ENCODE measurements at regions not wholly inside any gene's neighbourhood (a gene's known extent, or its start where the extent isn't known, plus 50 kb on each side); places are given as distances from the start of the nearest gene placed in this dataset.

DNA sequence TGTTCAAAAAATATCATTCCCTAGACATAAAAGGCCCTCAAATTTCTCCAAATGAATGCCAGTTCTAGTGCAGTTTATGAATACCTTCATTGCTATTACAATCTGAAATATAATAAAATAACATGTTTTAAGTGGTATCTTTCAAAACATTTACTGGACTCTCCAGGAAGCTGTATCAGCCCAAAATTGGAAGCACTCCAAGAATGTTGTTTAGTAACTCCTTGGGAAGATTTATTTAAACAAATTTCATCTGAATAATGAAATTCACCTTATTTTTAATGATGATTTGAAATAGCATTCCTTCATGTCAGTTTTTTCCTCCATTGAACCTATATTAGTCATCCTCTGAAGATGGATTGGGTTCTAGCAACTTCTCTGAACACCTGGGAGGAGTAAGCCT lies 217.2 kb upstream of the PCDH18 start:
- Histone ChIP-seq H3K27me3 (ENCODE audit: insufficient read depth, low read depth, low read length) (no peaks in the 10 kb centered on the region), H3K4me2 (ENCODE audit: low read length) (no peak overlapping the region), H3K9me2 (ENCODE audit: insufficient read depth, low read length) (no peaks in the 10 kb centered on the region)

DNA sequence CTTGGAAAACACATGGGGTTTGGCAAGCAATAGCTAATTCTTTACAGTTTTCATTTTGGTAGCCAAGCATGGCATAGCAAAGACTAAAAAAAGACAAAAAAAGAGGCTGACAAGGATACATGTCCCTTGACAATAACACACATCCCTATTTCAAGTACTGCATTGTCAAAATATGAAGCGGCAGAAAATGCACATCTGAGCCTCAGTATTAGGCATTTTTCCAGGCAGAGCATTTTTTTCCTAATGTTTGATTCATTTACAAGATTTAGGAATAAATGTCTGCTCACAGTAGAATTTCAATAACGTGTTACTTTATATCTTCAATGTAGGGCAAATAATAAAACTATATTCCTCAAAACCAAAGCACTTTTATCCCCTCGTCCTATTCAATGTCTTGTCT lies 216.3 kb upstream of the PCDH18 start:
- Histone ChIP-seq H2AFZ (ENCODE audit: low read depth, low read length) (no peak overlapping the region), H3K4me2 (ENCODE audit: low read length) (no peak overlapping the region), H3K79me2 (replicated peaks; ENCODE audit: insufficient read depth, low read length) (no peaks in the 10 kb centered on the region), H3K27me3 (ENCODE audit: insufficient read depth, low read depth, low read length) (no peaks in the 10 kb centered on the region), H3K9me3 (ENCODE audit: low read length) (no peaks in the 10 kb centered on the region), H3K27ac (ENCODE audit: low read length) (no peak overlapping the region), H3K4me3 (ENCODE audit: low read length) (no peak overlapping the region), H3K36me3 (ENCODE audit: insufficient read depth, low read length) (no peaks in the 10 kb centered on the region), H3K9me2 (ENCODE audit: insufficient read depth, low read length) (no peaks in the 10 kb centered on the region), H3K9ac (ENCODE audit: low read length) (no peak overlapping the region), H4K20me1 (ENCODE audit: insufficient read depth) (no peaks in the 10 kb centered on the region), H3F3A (ENCODE audit: insufficient read depth, low read length, poor library complexity, severe bottlenecking) (no peaks in the 10 kb centered on the region)
- TF ChIP-seq, protein P1, sequence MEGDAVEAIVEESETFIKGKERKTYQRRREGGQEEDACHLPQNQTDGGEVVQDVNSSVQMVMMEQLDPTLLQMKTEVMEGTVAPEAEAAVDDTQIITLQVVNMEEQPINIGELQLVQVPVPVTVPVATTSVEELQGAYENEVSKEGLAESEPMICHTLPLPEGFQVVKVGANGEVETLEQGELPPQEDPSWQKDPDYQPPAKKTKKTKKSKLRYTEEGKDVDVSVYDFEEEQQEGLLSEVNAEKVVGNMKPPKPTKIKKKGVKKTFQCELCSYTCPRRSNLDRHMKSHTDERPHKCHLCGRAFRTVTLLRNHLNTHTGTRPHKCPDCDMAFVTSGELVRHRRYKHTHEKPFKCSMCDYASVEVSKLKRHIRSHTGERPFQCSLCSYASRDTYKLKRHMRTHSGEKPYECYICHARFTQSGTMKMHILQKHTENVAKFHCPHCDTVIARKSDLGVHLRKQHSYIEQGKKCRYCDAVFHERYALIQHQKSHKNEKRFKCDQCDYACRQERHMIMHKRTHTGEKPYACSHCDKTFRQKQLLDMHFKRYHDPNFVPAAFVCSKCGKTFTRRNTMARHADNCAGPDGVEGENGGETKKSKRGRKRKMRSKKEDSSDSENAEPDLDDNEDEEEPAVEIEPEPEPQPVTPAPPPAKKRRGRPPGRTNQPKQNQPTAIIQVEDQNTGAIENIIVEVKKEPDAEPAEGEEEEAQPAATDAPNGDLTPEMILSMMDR (IDR thresholded peaks at IDR 0.05; ENCODE audit: poor library complexity, severe bottlenecking) = no peak
- TF ChIP-seq EZH2 (IDR thresholded peaks at IDR 0.05; ENCODE audit: borderline replicate concordance, insufficient read depth, low read length, poor library complexity, severe bottlenecking) (no peak), RAD21 (conservative IDR thresholded peaks at IDR 0.05) (no peak), SMC3 (conservative IDR thresholded peaks at IDR 0.05; ENCODE audit: poor library complexity) (no peak), MXI1 (conservative IDR thresholded peaks at IDR 0.05; ENCODE audit: poor library complexity, severe bottlenecking) (no peak), EP300 (conservative IDR thresholded peaks at IDR 0.05; ENCODE audit: poor library complexity, severe bottlenecking) (no peak), TAF1 (IDR thresholded peaks at IDR 0.05; ENCODE audit: low read depth) (no peak), POLR2AphosphoS5 (IDR thresholded peaks at IDR 0.05) (no peak)
- TF ChIP-seq, protein P2, sequence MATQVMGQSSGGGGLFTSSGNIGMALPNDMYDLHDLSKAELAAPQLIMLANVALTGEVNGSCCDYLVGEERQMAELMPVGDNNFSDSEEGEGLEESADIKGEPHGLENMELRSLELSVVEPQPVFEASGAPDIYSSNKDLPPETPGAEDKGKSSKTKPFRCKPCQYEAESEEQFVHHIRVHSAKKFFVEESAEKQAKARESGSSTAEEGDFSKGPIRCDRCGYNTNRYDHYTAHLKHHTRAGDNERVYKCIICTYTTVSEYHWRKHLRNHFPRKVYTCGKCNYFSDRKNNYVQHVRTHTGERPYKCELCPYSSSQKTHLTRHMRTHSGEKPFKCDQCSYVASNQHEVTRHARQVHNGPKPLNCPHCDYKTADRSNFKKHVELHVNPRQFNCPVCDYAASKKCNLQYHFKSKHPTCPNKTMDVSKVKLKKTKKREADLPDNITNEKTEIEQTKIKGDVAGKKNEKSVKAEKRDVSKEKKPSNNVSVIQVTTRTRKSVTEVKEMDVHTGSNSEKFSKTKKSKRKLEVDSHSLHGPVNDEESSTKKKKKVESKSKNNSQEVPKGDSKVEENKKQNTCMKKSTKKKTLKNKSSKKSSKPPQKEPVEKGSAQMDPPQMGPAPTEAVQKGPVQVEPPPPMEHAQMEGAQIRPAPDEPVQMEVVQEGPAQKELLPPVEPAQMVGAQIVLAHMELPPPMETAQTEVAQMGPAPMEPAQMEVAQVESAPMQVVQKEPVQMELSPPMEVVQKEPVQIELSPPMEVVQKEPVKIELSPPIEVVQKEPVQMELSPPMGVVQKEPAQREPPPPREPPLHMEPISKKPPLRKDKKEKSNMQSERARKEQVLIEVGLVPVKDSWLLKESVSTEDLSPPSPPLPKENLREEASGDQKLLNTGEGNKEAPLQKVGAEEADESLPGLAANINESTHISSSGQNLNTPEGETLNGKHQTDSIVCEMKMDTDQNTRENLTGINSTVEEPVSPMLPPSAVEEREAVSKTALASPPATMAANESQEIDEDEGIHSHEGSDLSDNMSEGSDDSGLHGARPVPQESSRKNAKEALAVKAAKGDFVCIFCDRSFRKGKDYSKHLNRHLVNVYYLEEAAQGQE (IDR thresholded peaks at IDR 0.05; ENCODE audit: borderline replicate concordance) = no peak

More for the DNA sequence above, 217.2 kb upstream of the PCDH18 start:
- H2AFZ ChIP-seq (ENCODE audit: low read depth, low read length) = no peak overlapping the region
- TF ChIP-seq EP300 (conservative IDR thresholded peaks at IDR 0.05; ENCODE audit: poor library complexity, severe bottlenecking) (no peak), MXI1 (conservative IDR thresholded peaks at IDR 0.05; ENCODE audit: poor library complexity, severe bottlenecking) (no peak), POLR2AphosphoS5 (IDR thresholded peaks at IDR 0.05) (no peak), SMC3 (conservative IDR thresholded peaks at IDR 0.05; ENCODE audit: poor library complexity) (no peak), EZH2 (IDR thresholded peaks at IDR 0.05; ENCODE audit: borderline replicate concordance, insufficient read depth, low read length, poor library complexity, severe bottlenecking) (no peak), RAD21 (conservative IDR thresholded peaks at IDR 0.05) (no peak), TAF1 (IDR thresholded peaks at IDR 0.05; ENCODE audit: low read depth) (no peak)
- TF ChIP-seq, protein P1 (IDR thresholded peaks at IDR 0.05; ENCODE audit: poor library complexity, severe bottlenecking) = no peak
- TF ChIP-seq, protein P2 (IDR thresholded peaks at IDR 0.05; ENCODE audit: borderline replicate concordance) = no peak
- H3K9me3 ChIP-seq (ENCODE audit: low read length) = no peaks in the 10 kb centered on the region
- no peak overlapping the region for H3K9ac ChIP-seq (ENCODE audit: low read length)
- H3K4me3 ChIP-seq (ENCODE audit: low read length) = no peak overlapping the region
- no peaks in the 10 kb centered on the region for H4K20me1 ChIP-seq (ENCODE audit: insufficient read depth)
- H3K79me2 ChIP-seq (replicated peaks; ENCODE audit: insufficient read depth, low read length) = no peaks in the 10 kb centered on the region
- H3K27ac ChIP-seq (ENCODE audit: low read length) = no peak overlapping the region
- H3K36me3 ChIP-seq (ENCODE audit: insufficient read depth, low read length) = no peaks in the 10 kb centered on the region
- no peaks in the 10 kb centered on the region for H3F3A ChIP-seq (ENCODE audit: insufficient read depth, low read length, poor library complexity, severe bottlenecking)
